ENCODE measurements at regions not wholly inside any gene's neighbourhood (a gene's known extent, or its start where the extent isn't known, plus 50 kb on each side); places are given as distances from the start of the nearest gene placed in this dataset.

GRCh38 chr2:175398848-175399247 is 217.3 kb upstream of the ATP5MC3 start:
- TF ChIP-seq, protein P1, sequence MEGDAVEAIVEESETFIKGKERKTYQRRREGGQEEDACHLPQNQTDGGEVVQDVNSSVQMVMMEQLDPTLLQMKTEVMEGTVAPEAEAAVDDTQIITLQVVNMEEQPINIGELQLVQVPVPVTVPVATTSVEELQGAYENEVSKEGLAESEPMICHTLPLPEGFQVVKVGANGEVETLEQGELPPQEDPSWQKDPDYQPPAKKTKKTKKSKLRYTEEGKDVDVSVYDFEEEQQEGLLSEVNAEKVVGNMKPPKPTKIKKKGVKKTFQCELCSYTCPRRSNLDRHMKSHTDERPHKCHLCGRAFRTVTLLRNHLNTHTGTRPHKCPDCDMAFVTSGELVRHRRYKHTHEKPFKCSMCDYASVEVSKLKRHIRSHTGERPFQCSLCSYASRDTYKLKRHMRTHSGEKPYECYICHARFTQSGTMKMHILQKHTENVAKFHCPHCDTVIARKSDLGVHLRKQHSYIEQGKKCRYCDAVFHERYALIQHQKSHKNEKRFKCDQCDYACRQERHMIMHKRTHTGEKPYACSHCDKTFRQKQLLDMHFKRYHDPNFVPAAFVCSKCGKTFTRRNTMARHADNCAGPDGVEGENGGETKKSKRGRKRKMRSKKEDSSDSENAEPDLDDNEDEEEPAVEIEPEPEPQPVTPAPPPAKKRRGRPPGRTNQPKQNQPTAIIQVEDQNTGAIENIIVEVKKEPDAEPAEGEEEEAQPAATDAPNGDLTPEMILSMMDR (IDR thresholded peaks at IDR 0.05; ENCODE audit: low read depth, low read length, missing input control): no peak
- TF ChIP-seq GABPA (IDR thresholded peaks at IDR 0.05 in 1 of 2, conservative IDR thresholded peaks at IDR 0.05 in 1 of 2): no peak
- TF ChIP-seq, protein P2, sequence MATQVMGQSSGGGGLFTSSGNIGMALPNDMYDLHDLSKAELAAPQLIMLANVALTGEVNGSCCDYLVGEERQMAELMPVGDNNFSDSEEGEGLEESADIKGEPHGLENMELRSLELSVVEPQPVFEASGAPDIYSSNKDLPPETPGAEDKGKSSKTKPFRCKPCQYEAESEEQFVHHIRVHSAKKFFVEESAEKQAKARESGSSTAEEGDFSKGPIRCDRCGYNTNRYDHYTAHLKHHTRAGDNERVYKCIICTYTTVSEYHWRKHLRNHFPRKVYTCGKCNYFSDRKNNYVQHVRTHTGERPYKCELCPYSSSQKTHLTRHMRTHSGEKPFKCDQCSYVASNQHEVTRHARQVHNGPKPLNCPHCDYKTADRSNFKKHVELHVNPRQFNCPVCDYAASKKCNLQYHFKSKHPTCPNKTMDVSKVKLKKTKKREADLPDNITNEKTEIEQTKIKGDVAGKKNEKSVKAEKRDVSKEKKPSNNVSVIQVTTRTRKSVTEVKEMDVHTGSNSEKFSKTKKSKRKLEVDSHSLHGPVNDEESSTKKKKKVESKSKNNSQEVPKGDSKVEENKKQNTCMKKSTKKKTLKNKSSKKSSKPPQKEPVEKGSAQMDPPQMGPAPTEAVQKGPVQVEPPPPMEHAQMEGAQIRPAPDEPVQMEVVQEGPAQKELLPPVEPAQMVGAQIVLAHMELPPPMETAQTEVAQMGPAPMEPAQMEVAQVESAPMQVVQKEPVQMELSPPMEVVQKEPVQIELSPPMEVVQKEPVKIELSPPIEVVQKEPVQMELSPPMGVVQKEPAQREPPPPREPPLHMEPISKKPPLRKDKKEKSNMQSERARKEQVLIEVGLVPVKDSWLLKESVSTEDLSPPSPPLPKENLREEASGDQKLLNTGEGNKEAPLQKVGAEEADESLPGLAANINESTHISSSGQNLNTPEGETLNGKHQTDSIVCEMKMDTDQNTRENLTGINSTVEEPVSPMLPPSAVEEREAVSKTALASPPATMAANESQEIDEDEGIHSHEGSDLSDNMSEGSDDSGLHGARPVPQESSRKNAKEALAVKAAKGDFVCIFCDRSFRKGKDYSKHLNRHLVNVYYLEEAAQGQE (IDR thresholded peaks at IDR 0.05): no peak
- TF ChIP-seq, protein P3, sequence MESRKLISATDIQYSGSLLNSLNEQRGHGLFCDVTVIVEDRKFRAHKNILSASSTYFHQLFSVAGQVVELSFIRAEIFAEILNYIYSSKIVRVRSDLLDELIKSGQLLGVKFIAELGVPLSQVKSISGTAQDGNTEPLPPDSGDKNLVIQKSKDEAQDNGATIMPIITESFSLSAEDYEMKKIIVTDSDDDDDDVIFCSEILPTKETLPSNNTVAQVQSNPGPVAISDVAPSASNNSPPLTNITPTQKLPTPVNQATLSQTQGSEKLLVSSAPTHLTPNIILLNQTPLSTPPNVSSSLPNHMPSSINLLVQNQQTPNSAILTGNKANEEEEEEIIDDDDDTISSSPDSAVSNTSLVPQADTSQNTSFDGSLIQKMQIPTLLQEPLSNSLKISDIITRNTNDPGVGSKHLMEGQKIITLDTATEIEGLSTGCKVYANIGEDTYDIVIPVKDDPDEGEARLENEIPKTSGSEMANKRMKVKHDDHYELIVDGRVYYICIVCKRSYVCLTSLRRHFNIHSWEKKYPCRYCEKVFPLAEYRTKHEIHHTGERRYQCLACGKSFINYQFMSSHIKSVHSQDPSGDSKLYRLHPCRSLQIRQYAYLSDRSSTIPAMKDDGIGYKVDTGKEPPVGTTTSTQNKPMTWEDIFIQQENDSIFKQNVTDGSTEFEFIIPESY (IDR thresholded peaks at IDR 0.05): no peak
- no peak for TF ChIP-seq RAD21 (IDR thresholded peaks at IDR 0.05)
- no peak for TF ChIP-seq FOXA2 (IDR thresholded peaks at IDR 0.05)
- TF ChIP-seq FOXA1 (IDR thresholded peaks at IDR 0.05): no peak
